ENCODE measurements at regions not wholly inside any gene's neighbourhood (a gene's known extent, or its start where the extent isn't known, plus 50 kb on each side); places are given as distances from the start of the nearest gene placed in this dataset.

GRCh38 chr10:36345807-36346206 lies 703.7 kb upstream of the FZD8 start:
- Histone ChIP-seq H3K4me3 (replicated peaks; ENCODE audit: low read depth, low read length) (no peak overlapping the region), H3K27me3 (replicated peaks; ENCODE audit: control insufficient read depth, insufficient read depth, low read length) (no peaks in the 10 kb centered on the region), H3K36me3 (ENCODE audit: control insufficient read depth, insufficient read depth, low read length) (no peaks in the 10 kb centered on the region)
- TF ChIP-seq CTCF (IDR thresholded peaks at IDR 0.05; ENCODE audit: insufficient read depth, low read length, poor library complexity, severe bottlenecking): no peak
- no peak for DNase-seq (ENCODE audit: extremely low read depth, insufficient read length)

GRCh38 chr10:36345175-36345533 lies 703.1 kb upstream of the FZD8 start:
- DNase-seq (ENCODE audit: extremely low read depth, insufficient read length): no peak
- no peaks in the 10 kb centered on the region for H3K27me3 ChIP-seq (replicated peaks; ENCODE audit: control insufficient read depth, insufficient read depth, low read length)
- no peak for TF ChIP-seq CTCF (IDR thresholded peaks at IDR 0.05; ENCODE audit: insufficient read depth, low read length, poor library complexity, severe bottlenecking)
- no peak overlapping the region for H3K4me3 ChIP-seq (replicated peaks; ENCODE audit: low read depth, low read length)
- H3K36me3 ChIP-seq (ENCODE audit: control insufficient read depth, insufficient read depth, low read length): no peaks in the 10 kb centered on the region

GRCh38 chr10:36344240-36345174 lies 702.4 kb upstream of the FZD8 start:
- TF ChIP-seq CTCF (IDR thresholded peaks at IDR 0.05; ENCODE audit: insufficient read depth, low read length, poor library complexity, severe bottlenecking): no peak
- DNase-seq (ENCODE audit: extremely low read depth, insufficient read length): no peak
- Histone ChIP-seq H3K36me3 (ENCODE audit: control insufficient read depth, insufficient read depth, low read length) (no peaks in the 10 kb centered on the region), H3K4me3 (replicated peaks; ENCODE audit: low read depth, low read length) (no peak overlapping the region), H3K27me3 (replicated peaks; ENCODE audit: control insufficient read depth, insufficient read depth, low read length) (no peaks in the 10 kb centered on the region)

- TF ChIP-seq CTCF (IDR thresholded peaks at IDR 0.05; ENCODE audit: insufficient read depth, low read length, poor library complexity, severe bottlenecking): no peak
- Histone ChIP-seq H3K27me3 (replicated peaks; ENCODE audit: control insufficient read depth, insufficient read depth, low read length) (no peaks in the 10 kb centered on the region), H3K36me3 (ENCODE audit: control insufficient read depth, insufficient read depth, low read length) (no peaks in the 10 kb centered on the region), H3K4me3 (replicated peaks; ENCODE audit: low read depth, low read length) (no peak overlapping the region)
- DNase-seq (ENCODE audit: extremely low read depth, insufficient read length): no peak
Observed at GRCh38 chr10:36342781-36343180, 700.7 kb upstream of the FZD8 start.

- DNase-seq (ENCODE audit: extremely low read depth, insufficient read length): no peak
- H3K4me3 ChIP-seq (replicated peaks; ENCODE audit: low read depth, low read length): no peak overlapping the region
- H3K27me3 ChIP-seq (replicated peaks; ENCODE audit: control insufficient read depth, insufficient read depth, low read length): no peaks in the 10 kb centered on the region
- TF ChIP-seq CTCF (IDR thresholded peaks at IDR 0.05; ENCODE audit: insufficient read depth, low read length, poor library complexity, severe bottlenecking): no peak
- H3K36me3 ChIP-seq (ENCODE audit: control insufficient read depth, insufficient read depth, low read length): no peaks in the 10 kb centered on the region
Observed at GRCh38 chr10:36341471-36341870, 699.4 kb upstream of the FZD8 start.
